ENCODE measurements at regions not wholly inside any gene's neighbourhood (a gene's known extent, or its start where the extent isn't known, plus 50 kb on each side); places are given as distances from the start of the nearest gene placed in this dataset.

- no peak for TF ChIP-seq CTCF (IDR thresholded peaks at IDR 0.05; ENCODE audit: insufficient read depth, low read length, severe bottlenecking)
- Histone ChIP-seq H3K4me3 (ENCODE audit: low read depth, low read length) (no peak overlapping the region), H3K36me3 (ENCODE audit: control insufficient read depth, insufficient read depth, low read length) (no peaks in the 10 kb centered on the region), H3K27me3 (ENCODE audit: control insufficient read depth, insufficient read depth, low read length) (no peaks in the 10 kb centered on the region)
- FAIRE-seq (no peak), DNase-seq (ENCODE audit: low read depth) (no peak)
These were observed 210.8 kb upstream of the SMARCA2 start for GRCh38 chr9:1804128-1804865.

DNA sequence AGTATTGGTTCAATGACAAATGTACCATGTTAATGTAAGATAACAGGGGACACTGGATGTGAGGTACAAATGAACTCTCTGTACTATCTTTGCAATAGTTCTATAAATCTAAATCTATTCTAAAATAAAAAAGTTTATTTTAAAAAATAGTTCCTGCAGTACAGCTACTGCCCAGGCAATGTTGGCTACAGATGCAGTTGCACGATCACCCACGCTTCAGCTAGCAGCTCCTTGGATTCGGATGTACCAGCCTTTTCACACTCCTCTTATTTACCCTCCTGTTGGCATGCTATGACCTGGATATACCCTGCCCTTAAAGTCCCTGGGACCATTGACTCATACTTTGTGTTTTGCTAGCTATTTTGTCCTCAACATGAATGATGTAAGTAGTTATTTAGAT, 185.4 kb upstream of the SMARCA2 start:
- no peak for TF ChIP-seq CTCF (IDR thresholded peaks at IDR 0.05; ENCODE audit: insufficient read depth, low read length, severe bottlenecking)
- no peaks in the 10 kb centered on the region for H3K36me3 ChIP-seq (ENCODE audit: control insufficient read depth, insufficient read depth, low read length)
- H3K4me3 ChIP-seq (ENCODE audit: low read depth, low read length): no peak overlapping the region
- DNase-seq (ENCODE audit: low read depth) (no peak), FAIRE-seq (no peak)
- H3K27me3 ChIP-seq (ENCODE audit: control insufficient read depth, insufficient read depth, low read length): peaks cover 2% of the 10 kb centered on the region

- no peak for TF ChIP-seq CTCF (IDR thresholded peaks at IDR 0.05; ENCODE audit: insufficient read depth, low read length, severe bottlenecking)
- no peaks in the 10 kb centered on the region for H3K36me3 ChIP-seq (ENCODE audit: control insufficient read depth, insufficient read depth, low read length)
- H3K27me3 ChIP-seq (ENCODE audit: control insufficient read depth, insufficient read depth, low read length): peaks cover 2% of the 10 kb centered on the region
- DNase-seq (ENCODE audit: low read depth) (no peak), FAIRE-seq (no peak)
- no peak overlapping the region for H3K4me3 ChIP-seq (ENCODE audit: low read depth, low read length)
These were observed 182.2 kb upstream of the SMARCA2 start for GRCh38 chr9:1832960-1833359.

GRCh38 chr9:1837453-1838084, 177.6 kb upstream of the SMARCA2 start:
- TF ChIP-seq CTCF (IDR thresholded peaks at IDR 0.05; ENCODE audit: insufficient read depth, low read length, severe bottlenecking): peak; percentile 30
- FAIRE-seq: peak; percentile 64
- peak; percentile 7 for DNase-seq (ENCODE audit: low read depth)

GRCh38 chr9:1839909-1840308, 175.2 kb upstream of the SMARCA2 start:
- H3K4me3 ChIP-seq (ENCODE audit: low read depth, low read length): no peak overlapping the region
- DNase-seq (ENCODE audit: low read depth) (no peak), FAIRE-seq (no peak)
- H3K36me3 ChIP-seq (ENCODE audit: control insufficient read depth, insufficient read depth, low read length): no peaks in the 10 kb centered on the region
- no peak for TF ChIP-seq CTCF (IDR thresholded peaks at IDR 0.05; ENCODE audit: insufficient read depth, low read length, severe bottlenecking)
- no peaks in the 10 kb centered on the region for H3K27me3 ChIP-seq (ENCODE audit: control insufficient read depth, insufficient read depth, low read length)

More at GRCh38 chr9:1837453-1838084, 177.6 kb upstream of the SMARCA2 start:
- Histone ChIP-seq H3K27me3 (ENCODE audit: control insufficient read depth, insufficient read depth, low read length) (no peaks in the 10 kb centered on the region), H3K36me3 (ENCODE audit: control insufficient read depth, insufficient read depth, low read length) (no peaks in the 10 kb centered on the region), H3K4me3 (ENCODE audit: low read depth, low read length) (no peak overlapping the region)
